ENCODE measurements at regions not wholly inside any gene's neighbourhood (a gene's known extent, or its start where the extent isn't known, plus 50 kb on each side); places are given as distances from the start of the nearest gene placed in this dataset.

GRCh38 chr18:47485221-47485797, 233.8 kb upstream of the SKOR2 start:
- no peak for DNase-seq
- no peak for FAIRE-seq
- intact Hi-C loops (cut with DNase I): no loop called here
- Histone ChIP-seq H3K9me3 (no peaks in the 10 kb centered on the region), H3K27ac (no peak overlapping the region), H3K36me3 (no peaks in the 10 kb centered on the region), H3K4me3 (no peak overlapping the region), H3K27me3 (no peaks in the 10 kb centered on the region), H3K4me1 (no peaks in the 10 kb centered on the region)
- ATAC-seq: no peak
- WGBS, 2 donors: 59 to 62% methylated on average over 5 of the region's 5 CpGs
- TF ChIP-seq, protein P1, sequence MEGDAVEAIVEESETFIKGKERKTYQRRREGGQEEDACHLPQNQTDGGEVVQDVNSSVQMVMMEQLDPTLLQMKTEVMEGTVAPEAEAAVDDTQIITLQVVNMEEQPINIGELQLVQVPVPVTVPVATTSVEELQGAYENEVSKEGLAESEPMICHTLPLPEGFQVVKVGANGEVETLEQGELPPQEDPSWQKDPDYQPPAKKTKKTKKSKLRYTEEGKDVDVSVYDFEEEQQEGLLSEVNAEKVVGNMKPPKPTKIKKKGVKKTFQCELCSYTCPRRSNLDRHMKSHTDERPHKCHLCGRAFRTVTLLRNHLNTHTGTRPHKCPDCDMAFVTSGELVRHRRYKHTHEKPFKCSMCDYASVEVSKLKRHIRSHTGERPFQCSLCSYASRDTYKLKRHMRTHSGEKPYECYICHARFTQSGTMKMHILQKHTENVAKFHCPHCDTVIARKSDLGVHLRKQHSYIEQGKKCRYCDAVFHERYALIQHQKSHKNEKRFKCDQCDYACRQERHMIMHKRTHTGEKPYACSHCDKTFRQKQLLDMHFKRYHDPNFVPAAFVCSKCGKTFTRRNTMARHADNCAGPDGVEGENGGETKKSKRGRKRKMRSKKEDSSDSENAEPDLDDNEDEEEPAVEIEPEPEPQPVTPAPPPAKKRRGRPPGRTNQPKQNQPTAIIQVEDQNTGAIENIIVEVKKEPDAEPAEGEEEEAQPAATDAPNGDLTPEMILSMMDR (IDR thresholded peaks at IDR 0.05): no peak

- ATAC-seq (no peak), DNase-seq (no peak), FAIRE-seq (no peak)
- TF ChIP-seq, protein P1 (IDR thresholded peaks at IDR 0.05): no peak
- Histone ChIP-seq H3K27me3 (no peaks in the 10 kb centered on the region), H3K9me3 (no peaks in the 10 kb centered on the region), H3K4me3 (no peak overlapping the region), H3K27ac (no peak overlapping the region), H3K4me1 (no peaks in the 10 kb centered on the region), H3K36me3 (no peaks in the 10 kb centered on the region)
- intact Hi-C loops (cut with DNase I): no loop called here
- 52 to 60% methylated on average over 2 of the region's 2 CpGs for WGBS, 2 donors
These were observed 232.6 kb upstream of the SKOR2 start for GRCh38 chr18:47484068-47484467.

DNA sequence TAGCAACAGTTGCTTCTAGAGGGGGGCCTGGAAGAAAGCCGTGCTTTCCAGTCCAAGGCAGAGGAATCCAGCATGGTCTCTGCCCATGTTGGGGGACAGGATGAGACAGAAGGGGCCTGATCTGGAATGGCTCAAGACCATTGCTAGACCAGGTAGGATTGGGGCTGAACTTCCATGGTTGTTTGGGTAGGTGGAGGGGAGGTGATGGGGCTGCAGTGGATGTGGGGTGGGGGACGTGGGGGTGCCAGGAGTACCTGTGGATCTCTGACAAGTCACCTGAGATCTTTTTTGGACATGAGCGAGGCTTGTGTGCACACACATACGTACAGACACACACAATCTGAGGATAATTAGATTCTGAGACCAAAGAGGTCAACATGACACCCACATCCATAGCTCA, 228.7 kb upstream of the SKOR2 start:
- ATAC-seq (no peak), DNase-seq (no peak), FAIRE-seq (no peak)
- H3K4me1 ChIP-seq: no peaks in the 10 kb centered on the region
- no peak overlapping the region for H3K27ac ChIP-seq
- WGBS, 2 donors: 59 to 73% methylated on average over 4 of the region's 4 CpGs
- H3K9me3 ChIP-seq: no peaks in the 10 kb centered on the region
- no peaks in the 10 kb centered on the region for H3K27me3 ChIP-seq
- H3K36me3 ChIP-seq: no peaks in the 10 kb centered on the region
- H3K4me3 ChIP-seq: no peak overlapping the region
- intact Hi-C loops (cut with DNase I): no loop called here
- TF ChIP-seq, protein P1 (IDR thresholded peaks at IDR 0.05): no peak

DNA sequence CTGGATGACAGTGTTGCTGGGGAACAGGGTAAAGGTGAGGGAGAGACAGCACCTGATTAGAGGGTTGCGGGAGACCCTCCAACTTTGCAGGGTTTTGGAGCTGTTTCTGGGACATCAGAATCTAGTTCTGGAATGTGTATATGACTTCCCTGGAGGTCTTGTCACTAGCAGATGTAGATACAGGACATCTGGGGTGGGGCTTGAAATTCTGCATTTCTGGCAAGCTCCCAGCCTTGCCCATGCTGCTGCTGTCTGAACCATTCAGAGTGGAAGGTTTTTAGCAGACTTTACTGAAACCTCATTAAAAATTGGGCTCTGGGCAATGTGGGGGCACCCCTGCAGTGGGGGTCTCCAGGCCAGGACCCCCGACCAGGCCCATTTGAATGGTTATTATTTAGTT, 220.3 kb upstream of the SKOR2 start:
- WGBS, 2 donors: 58 to 64% methylated on average over 2 of the region's 2 CpGs
- intact Hi-C loops (cut with DNase I): no loop called here
- H3K36me3 ChIP-seq: no peaks in the 10 kb centered on the region
- H3K9me3 ChIP-seq: no peaks in the 10 kb centered on the region
- H3K27me3 ChIP-seq: no peaks in the 10 kb centered on the region
- FAIRE-seq (no peak), ATAC-seq (no peak), DNase-seq (no peak)
- H3K27ac ChIP-seq: no peak overlapping the region
- H3K4me1 ChIP-seq: no peaks in the 10 kb centered on the region
- TF ChIP-seq, protein P1 (IDR thresholded peaks at IDR 0.05): no peak
- H3K4me3 ChIP-seq: no peak overlapping the region

DNA sequence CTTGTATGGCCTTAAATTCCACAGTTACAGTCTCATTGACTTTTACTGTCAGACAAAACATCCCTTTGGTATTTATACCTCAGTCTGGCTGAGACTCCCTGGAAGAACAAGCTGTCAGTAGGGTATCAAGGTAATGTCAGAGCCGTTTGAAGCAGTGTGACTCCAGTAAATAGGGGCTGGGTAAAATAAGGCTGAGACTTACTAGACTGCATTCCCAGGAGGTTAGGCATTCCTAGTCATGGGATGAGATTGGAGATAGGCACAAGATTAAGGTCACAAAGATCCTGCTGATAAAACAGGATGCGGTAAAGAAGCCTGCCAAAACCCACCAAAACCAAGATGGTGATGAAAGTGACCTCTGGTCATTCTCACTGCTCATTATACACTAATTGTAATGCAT, 219.5 kb upstream of the SKOR2 start:
- Histone ChIP-seq H3K27ac (no peak overlapping the region), H3K4me3 (no peak overlapping the region), H3K36me3 (no peaks in the 10 kb centered on the region), H3K9me3 (no peaks in the 10 kb centered on the region), H3K4me1 (no peaks in the 10 kb centered on the region), H3K27me3 (no peaks in the 10 kb centered on the region)
- TF ChIP-seq, protein P1 (IDR thresholded peaks at IDR 0.05): no peak
- FAIRE-seq (no peak), DNase-seq (no peak), ATAC-seq (no peak)
- WGBS, 2 donors: 53 to 71% methylated on average over 2 of the region's 2 CpGs
- intact Hi-C loops (cut with DNase I): no loop called here
